ENCODE measurements at regions not wholly inside any gene's neighbourhood (a gene's known extent, or its start where the extent isn't known, plus 50 kb on each side); places are given as distances from the start of the nearest gene placed in this dataset.

DNA sequence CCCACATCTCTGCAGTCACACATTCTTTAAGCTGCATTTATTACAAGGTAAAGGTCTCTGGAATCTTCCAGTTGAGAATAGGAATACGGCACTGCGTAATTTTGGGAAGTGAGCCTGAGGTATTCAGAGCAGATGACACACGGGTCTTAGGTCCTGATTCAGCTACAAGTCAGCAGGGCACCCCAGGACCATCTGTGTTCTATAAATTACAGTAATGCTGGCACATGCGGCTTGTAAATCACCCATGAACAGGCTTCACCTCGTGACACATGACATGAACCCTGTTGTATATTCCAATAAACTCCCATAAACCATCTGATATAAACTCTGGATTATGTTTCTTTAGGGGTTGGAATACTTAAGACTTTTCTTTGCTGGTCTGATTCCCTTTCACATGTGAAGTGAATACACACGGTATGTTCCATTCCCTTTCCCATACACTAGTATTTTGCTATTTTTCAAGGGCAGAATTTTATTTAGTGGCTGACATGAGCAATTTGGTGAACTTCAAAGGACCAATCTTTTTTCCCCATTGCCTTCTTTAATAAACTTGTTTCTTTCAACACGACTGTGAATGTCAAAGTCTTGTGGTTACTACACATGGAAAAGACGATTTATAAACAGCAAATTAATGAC is 298.6 kb downstream of the MEIS1 start:
- TF ChIP-seq, protein P1, sequence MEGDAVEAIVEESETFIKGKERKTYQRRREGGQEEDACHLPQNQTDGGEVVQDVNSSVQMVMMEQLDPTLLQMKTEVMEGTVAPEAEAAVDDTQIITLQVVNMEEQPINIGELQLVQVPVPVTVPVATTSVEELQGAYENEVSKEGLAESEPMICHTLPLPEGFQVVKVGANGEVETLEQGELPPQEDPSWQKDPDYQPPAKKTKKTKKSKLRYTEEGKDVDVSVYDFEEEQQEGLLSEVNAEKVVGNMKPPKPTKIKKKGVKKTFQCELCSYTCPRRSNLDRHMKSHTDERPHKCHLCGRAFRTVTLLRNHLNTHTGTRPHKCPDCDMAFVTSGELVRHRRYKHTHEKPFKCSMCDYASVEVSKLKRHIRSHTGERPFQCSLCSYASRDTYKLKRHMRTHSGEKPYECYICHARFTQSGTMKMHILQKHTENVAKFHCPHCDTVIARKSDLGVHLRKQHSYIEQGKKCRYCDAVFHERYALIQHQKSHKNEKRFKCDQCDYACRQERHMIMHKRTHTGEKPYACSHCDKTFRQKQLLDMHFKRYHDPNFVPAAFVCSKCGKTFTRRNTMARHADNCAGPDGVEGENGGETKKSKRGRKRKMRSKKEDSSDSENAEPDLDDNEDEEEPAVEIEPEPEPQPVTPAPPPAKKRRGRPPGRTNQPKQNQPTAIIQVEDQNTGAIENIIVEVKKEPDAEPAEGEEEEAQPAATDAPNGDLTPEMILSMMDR (IDR thresholded peaks at IDR 0.05; ENCODE audit: low read depth, low read length, poor library complexity, severe bottlenecking): no peak
- TF ChIP-seq EZH2phosphoT487 (IDR thresholded peaks at IDR 0.05; ENCODE audit: borderline replicate concordance, low read length): no peak
